Fibroblast of mammary gland (primary cell): ENCODE measurements at regions not wholly inside any gene's neighbourhood (a gene's known extent, or its start where the extent isn't known, plus 50 kb on each side); places are given as distances from the start of the nearest gene placed in this dataset.

Source experiments
- DNase-seq: peaks from one replicate; pipeline ENCODE4 v3.0.0-alpha.2; 2010; ENCODE audit warnings: low read depth
- H3K4me3 ChIP-seq: 2 replicates; pipeline ENCODE4 v1.5.1; 2011; ENCODE audit warnings: low read depth, mild to moderate bottlenecking, low read length, moderate library complexity; ENCODE audit not compliant: control insufficient read depth
- TF ChIP-seq, protein P1 (sequence below): conservative IDR thresholded peaks from 2 replicates; pipeline ENCODE4 v1.5.1; 2011; ENCODE audit warnings: low read depth, low read length, inconsistent platforms; ENCODE audit not compliant: control insufficient read depth, insufficient read depth

- no peak overlapping the region for H3K4me3 ChIP-seq
- no peak for DNase-seq
- TF ChIP-seq, protein P1, sequence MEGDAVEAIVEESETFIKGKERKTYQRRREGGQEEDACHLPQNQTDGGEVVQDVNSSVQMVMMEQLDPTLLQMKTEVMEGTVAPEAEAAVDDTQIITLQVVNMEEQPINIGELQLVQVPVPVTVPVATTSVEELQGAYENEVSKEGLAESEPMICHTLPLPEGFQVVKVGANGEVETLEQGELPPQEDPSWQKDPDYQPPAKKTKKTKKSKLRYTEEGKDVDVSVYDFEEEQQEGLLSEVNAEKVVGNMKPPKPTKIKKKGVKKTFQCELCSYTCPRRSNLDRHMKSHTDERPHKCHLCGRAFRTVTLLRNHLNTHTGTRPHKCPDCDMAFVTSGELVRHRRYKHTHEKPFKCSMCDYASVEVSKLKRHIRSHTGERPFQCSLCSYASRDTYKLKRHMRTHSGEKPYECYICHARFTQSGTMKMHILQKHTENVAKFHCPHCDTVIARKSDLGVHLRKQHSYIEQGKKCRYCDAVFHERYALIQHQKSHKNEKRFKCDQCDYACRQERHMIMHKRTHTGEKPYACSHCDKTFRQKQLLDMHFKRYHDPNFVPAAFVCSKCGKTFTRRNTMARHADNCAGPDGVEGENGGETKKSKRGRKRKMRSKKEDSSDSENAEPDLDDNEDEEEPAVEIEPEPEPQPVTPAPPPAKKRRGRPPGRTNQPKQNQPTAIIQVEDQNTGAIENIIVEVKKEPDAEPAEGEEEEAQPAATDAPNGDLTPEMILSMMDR = no peak
Measured at GRCh38 chr20:57804470-57805250, 94.8 kb upstream of the PMEPA1 start.

GRCh38 chr20:57803508-57804005 is 93.7 kb upstream of the PMEPA1 start:
- TF ChIP-seq, protein P1 = no peak
- DNase-seq = no peak
- no peak overlapping the region for H3K4me3 ChIP-seq

GRCh38 chr20:57802765-57803507 is 93.1 kb upstream of the PMEPA1 start:
- TF ChIP-seq, protein P1 = no peak
- no peak overlapping the region for H3K4me3 ChIP-seq

DNA sequence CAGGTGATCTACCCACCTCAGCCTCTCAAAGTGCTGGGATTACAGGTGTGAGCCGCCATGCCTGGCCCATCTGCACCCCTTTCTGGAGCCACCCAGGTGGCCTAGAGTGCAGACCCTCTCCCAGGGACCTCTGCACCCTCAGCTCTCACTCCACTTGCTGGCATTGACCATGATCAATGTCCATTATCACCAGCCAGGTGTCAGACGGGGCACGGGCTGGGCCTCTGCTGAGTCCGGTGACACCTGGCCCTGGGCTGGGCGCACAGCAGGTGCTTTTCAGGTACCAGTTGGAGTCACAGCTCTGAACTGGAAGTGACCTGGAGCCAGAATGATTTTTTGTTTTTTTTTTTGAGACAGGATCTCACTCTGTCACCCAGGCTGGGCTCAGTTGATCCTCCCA is 91.8 kb upstream of the PMEPA1 start:
- TF ChIP-seq, protein P1 = no peak
- H3K4me3 ChIP-seq = no peak overlapping the region

More at GRCh38 chr20:57802765-57803507, 93.1 kb upstream of the PMEPA1 start:
- no peak for DNase-seq

GRCh38 chr20:57800791-57801430 is 91.1 kb upstream of the PMEPA1 start:
- DNase-seq = no peak
- no peak overlapping the region for H3K4me3 ChIP-seq
- TF ChIP-seq, protein P1 = no peak

More for the DNA sequence above, 91.8 kb upstream of the PMEPA1 start:
- no peak for DNase-seq

DNA sequence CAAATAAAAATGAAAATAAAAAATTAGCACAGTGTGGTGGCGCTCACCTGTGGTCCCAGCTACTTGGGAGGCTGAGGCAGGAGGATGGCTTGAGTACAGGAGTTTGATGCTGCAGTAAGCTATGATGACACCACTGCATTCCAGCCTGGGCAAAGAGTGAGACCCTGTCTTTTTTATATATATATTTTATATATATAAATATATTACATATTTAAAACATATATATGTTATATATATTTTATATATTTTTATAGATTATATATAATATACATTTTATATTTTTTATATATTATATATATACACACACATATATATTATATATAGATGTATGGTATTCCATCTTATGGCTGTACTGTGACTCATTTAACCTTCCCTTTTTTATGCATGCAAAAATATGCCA is 87.6 kb upstream of the PMEPA1 start:
- no peak for DNase-seq
- H3K4me3 ChIP-seq = no peak overlapping the region
- TF ChIP-seq, protein P1 = no peak
